Mesenchymal stem cell (in vitro differentiated cells and primary cell): ENCODE measurements at regions not wholly inside any gene's neighbourhood (a gene's known extent, or its start where the extent isn't known, plus 50 kb on each side); places are given as distances from the start of the nearest gene placed in this dataset.

ENCODE experiments used
- DNase-seq: peaks from one replicate; pipeline ENCODE4 v3.0.0-alpha.2; 2013
- H2AFZ ChIP-seq: one replicate; pipeline ENCODE4 v1.6.1; 2013; ENCODE audit warnings: low read depth, mild to moderate bottlenecking, control low read depth, inconsistent platforms, low read length, moderate library complexity
- H2AK5ac ChIP-seq: 2 replicates; pipeline ENCODE4 v1.6.1; 2013; ENCODE audit warnings: low read length, moderate library complexity, mild to moderate bottlenecking, inconsistent platforms; ENCODE audit not compliant: severe bottlenecking
- H2BK120ac ChIP-seq: one replicate; pipeline ENCODE4 v1.6.1; 2013; ENCODE audit warnings: low read depth, mild to moderate bottlenecking, inconsistent platforms, low read length, moderate library complexity
- H2BK12ac ChIP-seq, 2 experiments: one replicate each; pipeline ENCODE4 v1.6.1; 2013; ENCODE audit warnings: inconsistent platforms in 2 of 2, low read length in 2 of 2, mild to moderate bottlenecking in 2 of 2, moderate library complexity in 2 of 2, control low read depth in 1 of 2
- H2BK15ac ChIP-seq: one replicate; pipeline ENCODE4 v1.6.1; 2013; ENCODE audit warnings: mild to moderate bottlenecking, low read depth, inconsistent platforms; ENCODE audit not compliant: poor library complexity, severe bottlenecking
- H2BK5ac ChIP-seq: 2 replicates; pipeline ENCODE4 v1.6.1; 2013; ENCODE audit warnings: low read depth, mild to moderate bottlenecking, low read length, control low read depth, inconsistent platforms; ENCODE audit not compliant: poor library complexity, severe bottlenecking
- H3K14ac ChIP-seq, 2 experiments: one replicate each; pipeline ENCODE4 v1.6.1; 2013; ENCODE audit warnings: inconsistent platforms in 2 of 2, low read length in 2 of 2, control low read depth in 1 of 2, mild to moderate bottlenecking in 1 of 2, moderate library complexity in 1 of 2
- H3K18ac ChIP-seq, 2 experiments: one replicate each; pipeline ENCODE4 v1.6.1; 2013; ENCODE audit warnings: inconsistent platforms in 2 of 2, low read length in 2 of 2, control low read depth in 1 of 2, low read depth in 1 of 2, mild to moderate bottlenecking in 1 of 2
- H3K23ac ChIP-seq, 2 experiments: one replicate each; pipeline ENCODE4 v1.6.1; 2013; ENCODE audit warnings: inconsistent platforms in 2 of 2, low read length in 2 of 2, mild to moderate bottlenecking in 2 of 2, moderate library complexity in 2 of 2, control low read depth in 1 of 2
- H3K27ac ChIP-seq: 2 replicates; pipeline ENCODE4 v1.5.1; 2013; ENCODE audit warnings: mild to moderate bottlenecking, moderate library complexity, low read length, control low read depth, inconsistent platforms; ENCODE audit not compliant: poor library complexity, severe bottlenecking
- H3K27me3 ChIP-seq, 2 experiments: 2 replicates each; pipeline versions ENCODE4 v1.6.1 to v1.7.0; 2013; ENCODE audit warnings: low read length in 2 of 2, mild to moderate bottlenecking in 2 of 2, moderate library complexity in 2 of 2, control low read depth in 1 of 2, inconsistent platforms in 1 of 2; ENCODE audit not compliant: control insufficient read depth in 1 of 2, insufficient read depth in 1 of 2
- H3K36me3 ChIP-seq, 2 experiments: 2 replicates each; pipeline versions ENCODE4 v1.6.1 to v1.7.0; 2013; ENCODE audit warnings: low read length in 2 of 2, control low read depth in 1 of 2, inconsistent platforms in 1 of 2, low read depth in 1 of 2, mild to moderate bottlenecking in 1 of 2; ENCODE audit not compliant: insufficient read depth in 2 of 2, control insufficient read depth in 1 of 2
- H3K4ac ChIP-seq, 2 experiments: one replicate each; pipeline ENCODE4 v1.6.1; 2013; ENCODE audit warnings: inconsistent platforms in 2 of 2, low read length in 2 of 2, mild to moderate bottlenecking in 2 of 2, moderate library complexity in 2 of 2, control low read depth in 1 of 2, low read depth in 1 of 2
- H3K4me1 ChIP-seq: 2 replicates; pipeline ENCODE4 v1.6.1; 2013; ENCODE audit warnings: low read depth, low read length, control low read depth; ENCODE audit not compliant: control insufficient read depth, insufficient read depth
- H3K4me2 ChIP-seq: 2 replicates; pipeline ENCODE4 v1.6.1; 2013; ENCODE audit warnings: low read length, mild to moderate bottlenecking, inconsistent platforms; ENCODE audit not compliant: poor library complexity, severe bottlenecking
- H3K4me3 ChIP-seq, 2 experiments: 2 replicates each; pipeline versions ENCODE4 v1.5.1 to v1.7.0; 2013; ENCODE audit warnings: low read length in 2 of 2, mild to moderate bottlenecking in 2 of 2, control low read depth in 1 of 2, low read depth in 1 of 2; ENCODE audit not compliant: insufficient read depth in 1 of 2
- H3K79me1 ChIP-seq: replicated peaks from 2 replicates; pipeline ENCODE4 v1.6.1; 2013; ENCODE audit warnings: mild to moderate bottlenecking, control low read depth, low read length, inconsistent platforms; ENCODE audit not compliant: poor library complexity, severe bottlenecking
- H3K9ac ChIP-seq: 2 replicates; pipeline ENCODE4 v1.7.0; 2013; ENCODE audit warnings: mild to moderate bottlenecking, low read length, moderate library complexity
- H3K9me3 ChIP-seq: 2 replicates; pipeline ENCODE4 v1.7.0; 2013; ENCODE audit warnings: mild to moderate bottlenecking, low read length; ENCODE audit not compliant: control insufficient read depth
- H4K8ac ChIP-seq: one replicate; pipeline ENCODE4 v1.6.1; 2013; ENCODE audit warnings: inconsistent platforms, mild to moderate bottlenecking, low read length, moderate library complexity
- H4K91ac ChIP-seq: one replicate; pipeline ENCODE4 v1.6.1; 2013; ENCODE audit warnings: mild to moderate bottlenecking, low read length, inconsistent platforms
- WGBS: methylation state at CpG from one replicate; pipeline ENCODE4 v1.1.7; 2013; ENCODE audit warnings: mixed read lengths; 5-methylcytosine and 5-hydroxymethylcytosine counted together

DNA sequence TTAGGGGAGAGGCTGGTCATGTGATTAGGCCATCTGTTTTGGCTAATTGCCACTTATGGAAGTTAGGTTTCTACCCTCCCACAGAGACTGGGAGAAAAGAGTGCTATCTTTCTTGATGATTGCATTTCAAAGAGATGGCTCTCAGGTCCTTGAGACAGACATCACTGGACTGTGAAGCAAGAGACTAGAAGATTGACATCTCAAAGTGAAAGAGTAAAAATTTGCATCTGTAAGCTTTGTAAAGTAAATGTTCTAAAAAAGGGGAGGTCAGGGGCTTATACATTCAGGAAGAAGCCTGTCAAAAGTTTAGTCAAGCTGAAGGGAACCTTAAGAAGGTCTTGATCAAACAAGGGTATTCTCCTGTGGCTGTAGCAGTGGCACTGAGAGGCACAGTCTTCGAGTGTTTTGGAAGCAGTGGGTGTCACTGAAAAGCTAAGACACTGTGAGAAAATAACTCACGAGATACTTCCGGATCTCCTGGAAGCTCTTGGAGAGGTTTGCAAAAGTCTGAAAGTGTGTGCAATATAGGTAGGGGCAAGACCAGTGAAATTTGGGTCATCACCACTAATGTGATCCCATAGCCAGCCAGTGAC lies 342.1 kb downstream of the PHF14 start:
- Histone ChIP-seq H3K4ac (no peak overlapping the region), H3K18ac (no peak overlapping the region), H3K27me3 (no peaks in the 10 kb centered on the region), H2BK12ac (no peak overlapping the region), H3K36me3 (no peaks in the 10 kb centered on the region), H4K8ac (peak overlapping the region; percentile 41), H3K4me3 (no peak overlapping the region), H4K91ac (no peak overlapping the region), H3K27ac (no peak overlapping the region), H2AK5ac (no peak overlapping the region), H3K79me1 (no peaks in the 10 kb centered on the region), H2BK5ac (no peak overlapping the region), H3K4me1 (no peaks in the 10 kb centered on the region), H3K23ac (no peak overlapping the region), H3K9me3 (no peaks in the 10 kb centered on the region), H2BK15ac (no peak overlapping the region), H3K4me2 (no peak overlapping the region), H3K14ac (no peak overlapping the region), H3K9ac (no peak overlapping the region), H2AFZ (no peak overlapping the region), H2BK120ac (no peak overlapping the region)
- WGBS, result 91% methylated on average over 3 of the region's 3 CpGs
- no peak for DNase-seq

DNA sequence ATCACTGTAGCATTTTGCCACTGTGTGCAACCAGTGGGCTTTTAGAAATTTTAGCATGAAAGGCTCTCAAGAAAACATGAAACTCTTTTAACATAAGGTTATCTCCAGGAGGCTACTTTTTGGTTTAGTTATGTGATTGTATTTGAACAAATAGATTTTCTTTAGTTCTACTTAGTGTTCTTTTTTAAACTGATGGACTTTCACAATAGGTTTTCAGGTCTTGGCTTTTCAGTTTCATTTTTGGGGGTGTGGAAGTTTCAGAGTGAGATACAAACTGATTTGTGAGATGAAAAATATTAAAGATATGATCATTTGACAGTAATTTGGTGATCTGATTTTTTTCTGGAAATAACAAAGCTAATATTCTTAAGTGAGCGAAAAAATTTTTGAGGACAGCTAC lies 344.1 kb downstream of the PHF14 start:
- H2BK5ac ChIP-seq, result no peak overlapping the region
- no peaks in the 10 kb centered on the region for H3K36me3 ChIP-seq
- H3K4me1 ChIP-seq, result no peaks in the 10 kb centered on the region
- no peak overlapping the region for H3K23ac ChIP-seq
- H3K9me3 ChIP-seq, result no peaks in the 10 kb centered on the region
- no peak overlapping the region for H3K14ac ChIP-seq
- H4K8ac ChIP-seq, result no peak overlapping the region
- no peak overlapping the region for H3K4ac ChIP-seq
- no peak overlapping the region for H2AFZ ChIP-seq
- H3K27ac ChIP-seq, result no peak overlapping the region
- H3K4me2 ChIP-seq, result no peak overlapping the region
- H3K27me3 ChIP-seq, result no peaks in the 10 kb centered on the region
- no peak overlapping the region for H3K18ac ChIP-seq
- H3K9ac ChIP-seq, result no peak overlapping the region
- no peak for DNase-seq
- 92% methylated on average over 1 of the region's 1 CpG for WGBS
- no peak overlapping the region for H2BK12ac ChIP-seq
- H3K4me3 ChIP-seq, result no peak overlapping the region
- H4K91ac ChIP-seq, result no peak overlapping the region
- H3K79me1 ChIP-seq, result no peaks in the 10 kb centered on the region
- no peak overlapping the region for H2BK15ac ChIP-seq
- H2AK5ac ChIP-seq, result no peak overlapping the region
- H2BK120ac ChIP-seq, result no peak overlapping the region

- no peak overlapping the region for H2BK120ac ChIP-seq
- no peak overlapping the region for H3K4me2 ChIP-seq
- H2BK15ac ChIP-seq, result no peak overlapping the region
- DNase-seq, result peak; percentile 58
- H3K27ac ChIP-seq, result no peak overlapping the region
- H2BK5ac ChIP-seq, result no peak overlapping the region
- H3K9ac ChIP-seq, result peak overlapping the region; percentile 46
- no peak overlapping the region for H4K8ac ChIP-seq
- no peaks in the 10 kb centered on the region for H3K4me1 ChIP-seq
- H2BK12ac ChIP-seq, result no peak overlapping the region
- no peak overlapping the region for H3K4ac ChIP-seq
- no peaks in the 10 kb centered on the region for H3K9me3 ChIP-seq
- H3K18ac ChIP-seq, result no peak overlapping the region
- H3K4me3 ChIP-seq, result no peak overlapping the region
- no peaks in the 10 kb centered on the region for H3K27me3 ChIP-seq
- no peak overlapping the region for H4K91ac ChIP-seq
- no peaks in the 10 kb centered on the region for H3K79me1 ChIP-seq
- no peak overlapping the region for H3K23ac ChIP-seq
- no peak overlapping the region for H2AK5ac ChIP-seq
- 75% methylated on average over 1 of the region's 1 CpG for WGBS
- no peak overlapping the region for H2AFZ ChIP-seq
- no peak overlapping the region for H3K14ac ChIP-seq
- no peaks in the 10 kb centered on the region for H3K36me3 ChIP-seq
Observed at GRCh38 chr7:11319491-11320274, 346.0 kb downstream of the PHF14 start.
